ENCODE measurements at regions not wholly inside any gene's neighbourhood (a gene's known extent, or its start where the extent isn't known, plus 50 kb on each side); places are given as distances from the start of the nearest gene placed in this dataset.

DNA sequence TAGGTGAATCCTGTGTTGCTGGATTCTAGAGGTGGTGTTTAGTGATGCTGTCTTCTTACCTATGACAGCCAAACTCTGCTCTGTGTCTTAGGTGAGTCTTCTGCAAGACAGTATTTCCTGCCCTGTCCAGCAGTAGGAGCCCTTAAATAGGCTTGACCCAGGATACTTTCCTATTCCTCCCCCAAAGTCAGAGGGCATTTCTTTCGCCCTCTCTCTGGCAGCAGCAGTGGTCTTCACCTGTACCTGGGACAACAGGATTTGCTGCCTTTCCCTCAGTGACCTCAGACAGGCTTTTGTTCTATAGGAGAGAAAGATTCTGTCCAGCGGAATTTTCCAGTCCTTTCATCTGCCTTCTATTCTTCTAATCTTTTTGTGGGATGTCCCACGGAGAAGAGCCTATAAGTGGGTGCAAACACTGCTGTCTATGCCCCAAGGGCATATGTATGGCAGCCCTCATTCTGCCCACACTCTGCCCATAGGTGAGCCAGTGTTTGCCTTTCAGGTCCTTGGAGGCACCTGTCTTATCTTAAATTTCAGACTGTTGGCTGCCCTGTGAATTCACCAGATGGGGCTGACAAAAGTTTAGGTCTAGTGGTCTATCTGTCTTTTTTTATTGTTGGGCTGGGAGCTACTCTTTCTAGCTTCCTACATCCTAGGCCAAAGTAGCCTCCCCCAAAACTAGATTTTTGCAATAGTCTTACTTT is 177.3 kb upstream of the SPOPL start:
- H3K27ac ChIP-seq: no peak overlapping the region
- no peak overlapping the region for H3K4me3 ChIP-seq
- H3K36me3 ChIP-seq: no peaks in the 10 kb centered on the region
- no peak for TF ChIP-seq CTCF (IDR thresholded peaks at IDR 0.05)
- no peaks in the 10 kb centered on the region for H3K27me3 ChIP-seq
- no peak for ATAC-seq
- intact Hi-C loops (cut with DNase I): no loop called here
- no peaks in the 10 kb centered on the region for H3K9me3 ChIP-seq
- H3K4me1 ChIP-seq: peaks cover 0 to 2% of the 10 kb centered on the region in 2 donors
- no peak for DNase-seq

GRCh38 chr2:138327967-138328366 is 173.6 kb upstream of the SPOPL start:
- Histone ChIP-seq H3K4me1 (peaks cover 0 to 3% of the 10 kb centered on the region in 2 donors), H3K27ac (no peak overlapping the region), H3K36me3 (no peaks in the 10 kb centered on the region), H3K4me3 (no peak overlapping the region), H3K9me3 (no peaks in the 10 kb centered on the region), H3K27me3 (no peaks in the 10 kb centered on the region)
- TF ChIP-seq CTCF (IDR thresholded peaks at IDR 0.05): no peak
- DNase-seq: no peak
- intact Hi-C loops (cut with DNase I): no loop called here
- ATAC-seq: no peak

GRCh38 chr2:138329162-138329561 is 172.4 kb upstream of the SPOPL start:
- Histone ChIP-seq H3K36me3 (no peaks in the 10 kb centered on the region), H3K27ac (no peak overlapping the region), H3K27me3 (no peaks in the 10 kb centered on the region), H3K4me1 (peaks cover 0 to 3% of the 10 kb centered on the region in 2 donors), H3K9me3 (no peaks in the 10 kb centered on the region), H3K4me3 (no peak overlapping the region)
- DNase-seq (no peak), ATAC-seq (no peak)
- intact Hi-C loops (cut with DNase I): no loop called here
- no peak for TF ChIP-seq CTCF (IDR thresholded peaks at IDR 0.05)

DNA sequence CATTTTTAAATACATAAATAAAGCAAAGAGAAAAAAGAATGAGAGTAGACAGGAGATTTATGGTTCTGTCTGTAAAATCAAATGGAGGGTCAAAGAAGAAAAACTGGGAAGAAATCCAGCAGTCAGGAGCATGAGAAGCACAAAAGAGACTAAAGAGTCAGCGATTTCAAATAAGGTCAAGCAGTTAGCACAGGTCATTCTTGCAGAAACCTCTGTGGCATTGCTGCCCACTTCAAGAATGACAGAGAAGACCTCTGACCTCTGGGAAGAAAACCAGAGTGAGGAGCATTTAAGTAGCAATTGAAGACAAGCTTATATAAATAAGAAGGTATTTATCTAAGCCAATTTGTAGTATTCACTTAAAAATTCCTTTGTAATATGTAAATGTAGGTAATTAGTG is 172.0 kb upstream of the SPOPL start:
- H3K4me3 ChIP-seq: no peak overlapping the region
- no peaks in the 10 kb centered on the region for H3K36me3 ChIP-seq
- H3K27me3 ChIP-seq: no peaks in the 10 kb centered on the region
- TF ChIP-seq CTCF (IDR thresholded peaks at IDR 0.05): no peak
- ATAC-seq: no peak
- no peak for DNase-seq
- no peak overlapping the region for H3K27ac ChIP-seq
- H3K9me3 ChIP-seq: no peaks in the 10 kb centered on the region
- H3K4me1 ChIP-seq: peaks cover 0 to 3% of the 10 kb centered on the region in 2 donors
- intact Hi-C loops (cut with DNase I): no loop called here

DNA sequence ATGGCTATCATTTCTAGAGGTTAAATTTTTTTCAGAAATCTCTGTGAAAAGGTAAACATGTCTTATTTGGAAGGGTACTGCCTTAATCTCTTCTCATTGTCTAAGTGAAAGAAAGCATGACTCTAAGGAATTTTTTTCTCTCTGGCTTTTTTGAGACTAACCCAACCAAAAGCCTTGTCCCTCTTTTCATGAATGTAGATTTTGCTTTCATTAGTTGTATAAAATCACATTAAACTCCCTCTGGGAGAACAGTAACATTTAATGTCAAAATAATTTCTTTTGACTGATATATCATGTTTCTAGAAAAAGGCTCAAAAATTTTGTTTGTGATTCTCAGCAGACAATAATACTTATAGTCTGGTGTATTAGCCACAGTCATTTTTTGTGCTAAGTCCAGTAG is 168.4 kb upstream of the SPOPL start:
- Histone ChIP-seq H3K4me1 (peaks cover 0 to 3% of the 10 kb centered on the region in 2 donors), H3K9me3 (no peaks in the 10 kb centered on the region), H3K4me3 (no peak overlapping the region), H3K27ac (no peak overlapping the region), H3K36me3 (no peaks in the 10 kb centered on the region), H3K27me3 (no peaks in the 10 kb centered on the region)
- DNase-seq (no peak), ATAC-seq (no peak)
- intact Hi-C loops (cut with DNase I): no loop called here
- no peak for TF ChIP-seq CTCF (IDR thresholded peaks at IDR 0.05)

Data from left lung (tissue), 4 donors.